ENCODE measurements at regions not wholly inside any gene's neighbourhood (a gene's known extent, or its start where the extent isn't known, plus 50 kb on each side); places are given as distances from the start of the nearest gene placed in this dataset.
A peak's percentile ranks its signal among the peaks of the same experiment; 100 is the strongest.

DNA sequence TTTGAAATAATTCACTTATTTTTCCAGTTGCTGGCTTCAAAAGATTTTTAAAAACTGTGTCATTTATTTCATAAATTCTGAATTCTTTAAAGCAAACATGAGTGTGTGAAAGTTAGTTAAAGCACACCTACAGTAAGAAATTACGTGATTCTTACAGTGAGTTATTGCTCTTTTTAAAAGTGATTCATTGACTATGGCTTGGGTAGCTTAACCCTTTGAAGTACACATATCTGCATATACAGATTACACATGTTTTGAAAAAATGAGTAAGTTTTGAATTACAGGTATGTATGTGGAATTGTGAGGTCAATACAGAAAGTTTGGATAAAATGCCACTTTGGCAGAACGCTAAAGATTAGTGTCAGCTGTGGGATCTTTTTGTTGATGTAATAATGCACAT is 64.5 kb upstream of the MBNL1 start:
- intact Hi-C loops (cut with DNase I): no loop called here
- H3K9me3 ChIP-seq: no peaks in the 10 kb centered on the region
- whole genome bisulfite sequencing, 3 donors: 43 to 88% (median 54%) methylated on average over 2 of the region's 2 CpGs
- peak overlapping the region; percentile 86 for H3K27ac ChIP-seq
- peaks cover 34% of the 10 kb centered on the region for H3K4me1 ChIP-seq
- H3K27me3 ChIP-seq (ENCODE audit: insufficient read depth in 3 of 3, low read length in 2 of 3): no peaks in the 10 kb centered on the region
- ATAC-seq (peak in 1 of 4 donors; percentile 48), DNase-seq (no peak)
- no peaks in the 10 kb centered on the region for H3K36me3 ChIP-seq (ENCODE audit: insufficient read depth in 1 of 2, low read depth in 1 of 2)
- TF ChIP-seq, protein P1, sequence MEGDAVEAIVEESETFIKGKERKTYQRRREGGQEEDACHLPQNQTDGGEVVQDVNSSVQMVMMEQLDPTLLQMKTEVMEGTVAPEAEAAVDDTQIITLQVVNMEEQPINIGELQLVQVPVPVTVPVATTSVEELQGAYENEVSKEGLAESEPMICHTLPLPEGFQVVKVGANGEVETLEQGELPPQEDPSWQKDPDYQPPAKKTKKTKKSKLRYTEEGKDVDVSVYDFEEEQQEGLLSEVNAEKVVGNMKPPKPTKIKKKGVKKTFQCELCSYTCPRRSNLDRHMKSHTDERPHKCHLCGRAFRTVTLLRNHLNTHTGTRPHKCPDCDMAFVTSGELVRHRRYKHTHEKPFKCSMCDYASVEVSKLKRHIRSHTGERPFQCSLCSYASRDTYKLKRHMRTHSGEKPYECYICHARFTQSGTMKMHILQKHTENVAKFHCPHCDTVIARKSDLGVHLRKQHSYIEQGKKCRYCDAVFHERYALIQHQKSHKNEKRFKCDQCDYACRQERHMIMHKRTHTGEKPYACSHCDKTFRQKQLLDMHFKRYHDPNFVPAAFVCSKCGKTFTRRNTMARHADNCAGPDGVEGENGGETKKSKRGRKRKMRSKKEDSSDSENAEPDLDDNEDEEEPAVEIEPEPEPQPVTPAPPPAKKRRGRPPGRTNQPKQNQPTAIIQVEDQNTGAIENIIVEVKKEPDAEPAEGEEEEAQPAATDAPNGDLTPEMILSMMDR (IDR thresholded peaks at IDR 0.05): no peak
- peak overlapping the region; percentile 61 for H3K4me3 ChIP-seq

DNA sequence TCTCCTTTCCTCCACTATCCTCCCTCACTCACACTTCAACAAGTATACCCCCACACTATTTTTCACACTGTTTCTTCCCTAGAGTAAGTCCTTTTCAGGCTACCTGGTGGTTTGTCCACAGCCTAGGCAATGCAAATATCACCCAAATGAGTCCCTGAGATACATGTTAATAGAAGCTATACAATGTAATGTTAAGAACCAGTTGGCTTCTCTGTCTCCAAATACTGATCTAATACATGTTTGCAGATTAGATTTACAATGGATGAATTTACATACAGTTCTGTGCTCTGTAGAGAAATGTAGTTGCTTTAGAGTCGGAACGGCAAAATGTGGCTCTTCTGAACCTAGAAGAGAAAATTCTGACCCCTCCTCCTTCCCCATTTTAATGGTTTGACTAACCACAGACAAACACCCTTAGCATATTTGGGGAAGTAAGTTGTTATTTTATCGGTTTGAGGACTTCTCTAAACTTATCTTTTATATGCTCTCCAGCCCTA is 63.6 kb upstream of the MBNL1 start:
- intact Hi-C loops (cut with DNase I): no loop called here
- 89 to 94% (median 89%) methylated on average over 3 of the region's 3 CpGs for WGBS, 3 donors

DNA sequence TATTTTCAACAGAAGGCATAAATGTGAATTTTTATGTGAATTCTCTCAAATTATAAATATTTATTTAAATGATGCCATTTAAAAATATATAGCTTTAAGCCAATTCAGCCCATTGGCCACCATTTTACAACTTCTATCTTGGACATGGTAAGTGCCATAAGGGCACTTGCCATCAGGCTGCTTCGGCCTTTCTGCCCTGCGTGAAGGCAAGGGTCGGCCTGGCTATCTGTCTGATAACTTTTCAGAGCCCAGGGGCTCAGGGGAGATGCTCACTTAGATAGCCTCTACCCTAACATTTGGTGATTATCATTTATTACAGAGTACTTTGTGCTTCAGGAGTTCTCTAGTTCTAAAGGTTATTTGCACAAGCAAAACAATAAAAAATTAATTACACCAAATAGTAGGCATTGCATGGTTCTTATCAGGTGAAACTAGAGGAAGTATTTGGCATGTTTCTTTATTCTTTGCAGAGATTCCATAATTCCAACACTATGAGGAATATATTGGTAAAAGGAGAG is 62.4 kb upstream of the MBNL1 start:
- DNase-seq (no peak), ATAC-seq (no peak)
- no peak overlapping the region for H3K4me3 ChIP-seq
- H3K27ac ChIP-seq: no peak overlapping the region
- no peaks in the 10 kb centered on the region for H3K27me3 ChIP-seq (ENCODE audit: insufficient read depth in 3 of 3, low read length in 2 of 3)
- intact Hi-C loops (cut with DNase I): no loop called here
- TF ChIP-seq, protein P1 (IDR thresholded peaks at IDR 0.05): no peak
- no peaks in the 10 kb centered on the region for H3K9me3 ChIP-seq
- H3K36me3 ChIP-seq (ENCODE audit: insufficient read depth in 1 of 2, low read depth in 1 of 2): no peaks in the 10 kb centered on the region
- H3K4me1 ChIP-seq: peaks cover 26% of the 10 kb centered on the region
- 94 to 98% (median 96%) methylated on average over 3 of the region's 3 CpGs for WGBS, 3 donors

More for the DNA sequence above, 63.6 kb upstream of the MBNL1 start:
- H3K9me3 ChIP-seq: no peaks in the 10 kb centered on the region
- no peaks in the 10 kb centered on the region for H3K36me3 ChIP-seq (ENCODE audit: insufficient read depth in 1 of 2, low read depth in 1 of 2)
- TF ChIP-seq, protein P1 (IDR thresholded peaks at IDR 0.05): no peak
- ATAC-seq: peak in 2 of 4 donors; percentile 23 to 28
- H3K4me3 ChIP-seq: peak overlapping the region; percentile 61
- H3K27me3 ChIP-seq (ENCODE audit: insufficient read depth in 3 of 3, low read length in 2 of 3): no peaks in the 10 kb centered on the region
- H3K4me1 ChIP-seq: peaks cover 28% of the 10 kb centered on the region
- peak overlapping the region; percentile 86 for H3K27ac ChIP-seq
- DNase-seq: no peak

DNA sequence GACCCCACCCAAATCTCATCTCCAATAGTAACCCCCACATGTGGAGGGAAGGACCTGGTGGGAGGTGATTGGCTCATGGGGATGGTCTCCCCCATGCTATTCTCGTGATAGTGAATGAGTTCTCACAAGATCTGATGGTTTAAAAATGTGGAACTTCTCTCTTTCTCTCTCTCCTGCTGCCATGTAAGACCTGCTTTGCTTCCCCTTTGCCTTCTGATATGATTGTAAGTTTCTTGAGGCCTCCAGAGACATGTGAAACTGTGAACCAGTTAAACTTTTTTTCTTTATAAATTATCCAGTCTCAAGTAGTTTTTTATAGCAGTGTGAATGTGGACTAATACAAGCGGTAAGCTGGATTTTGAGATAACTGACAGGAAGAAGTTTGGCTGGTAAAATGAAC is 60.3 kb upstream of the MBNL1 start:
- H3K27me3 ChIP-seq (ENCODE audit: insufficient read depth in 3 of 3, low read length in 2 of 3): no peaks in the 10 kb centered on the region
- H3K36me3 ChIP-seq (ENCODE audit: insufficient read depth in 1 of 2, low read depth in 1 of 2): no peaks in the 10 kb centered on the region
- DNase-seq (no peak), ATAC-seq (no peak)
- peaks cover 19% of the 10 kb centered on the region for H3K4me1 ChIP-seq
- 81 to 95% (median 94%) methylated on average over 2 of the region's 2 CpGs for WGBS, 3 donors
- intact Hi-C loops (cut with DNase I): no loop called here
- H3K9me3 ChIP-seq: no peaks in the 10 kb centered on the region
- TF ChIP-seq, protein P1 (IDR thresholded peaks at IDR 0.05): no peak
- H3K4me3 ChIP-seq: no peak overlapping the region
- H3K27ac ChIP-seq: no peak overlapping the region

DNA sequence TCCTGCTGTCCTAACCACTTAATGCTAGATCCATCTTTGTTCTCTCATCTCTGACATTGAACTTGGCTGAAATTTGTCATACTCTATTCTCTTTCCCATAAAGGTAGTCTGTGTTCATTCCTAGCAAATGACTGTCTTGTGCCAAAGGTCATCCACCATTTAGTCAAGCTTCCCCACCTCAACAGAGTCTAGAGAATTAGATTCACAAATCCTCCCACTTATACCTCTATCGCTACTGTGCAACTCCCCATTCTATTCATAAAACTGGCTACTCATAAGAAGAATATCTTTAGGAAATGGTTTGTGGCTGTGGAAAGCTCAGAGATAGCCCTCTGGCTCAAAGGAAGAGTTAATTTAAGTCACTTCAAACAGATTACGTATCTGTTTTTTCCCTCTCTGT is 59.7 kb upstream of the MBNL1 start:
- no peaks in the 10 kb centered on the region for H3K27me3 ChIP-seq (ENCODE audit: insufficient read depth in 3 of 3, low read length in 2 of 3)
- TF ChIP-seq, protein P1 (IDR thresholded peaks at IDR 0.05): no peak
- no peaks in the 10 kb centered on the region for H3K36me3 ChIP-seq (ENCODE audit: insufficient read depth in 1 of 2, low read depth in 1 of 2)
- H3K4me3 ChIP-seq: no peak overlapping the region
- ATAC-seq (no peak), DNase-seq (no peak)
- no peaks in the 10 kb centered on the region for H3K9me3 ChIP-seq
- H3K27ac ChIP-seq: no peak overlapping the region
- intact Hi-C loops (cut with DNase I): no loop called here
- 94 to 99% (median 99%) methylated on average over 2 of the region's 2 CpGs for WGBS, 3 donors
- peaks cover 22% of the 10 kb centered on the region for H3K4me1 ChIP-seq
